ENCODE measurements at regions not wholly inside any gene's neighbourhood (a gene's known extent, or its start where the extent isn't known, plus 50 kb on each side); places are given as distances from the start of the nearest gene placed in this dataset.

GRCh38 chr5:8280711-8281363 is 411.9 kb downstream of the MTRR start:
- DNase-seq (ENCODE audit: low read depth, low spot score): no peak
- TF ChIP-seq CTCF (IDR thresholded peaks at IDR 0.05; ENCODE audit: low read depth, low read length): no peak
- Histone ChIP-seq H3K27ac (ENCODE audit: low read depth, low read length) (no peak overlapping the region), H3K9me3 (ENCODE audit: control insufficient read depth, insufficient read depth, low read length) (no peaks in the 10 kb centered on the region), H3K4me3 (ENCODE audit: low read depth, low read length) (no peak overlapping the region), H3K27me3 (ENCODE audit: control insufficient read depth, insufficient read depth, low read length) (no peaks in the 10 kb centered on the region)
- ChIA-PET POLR2A (no interaction called here), CTCF (no interaction called here)

- ChIA-PET POLR2A (no interaction called here), CTCF (no interaction called here)
- Histone ChIP-seq H3K27ac (ENCODE audit: low read depth, low read length) (no peak overlapping the region), H3K27me3 (ENCODE audit: control insufficient read depth, insufficient read depth, low read length) (no peaks in the 10 kb centered on the region), H3K9me3 (ENCODE audit: control insufficient read depth, insufficient read depth, low read length) (no peaks in the 10 kb centered on the region), H3K4me3 (ENCODE audit: low read depth, low read length) (no peak overlapping the region)
- no peak for DNase-seq (ENCODE audit: low read depth, low spot score)
- TF ChIP-seq CTCF (IDR thresholded peaks at IDR 0.05; ENCODE audit: low read depth, low read length): no peak
Observed at GRCh38 chr5:8288334-8288733, 419.4 kb downstream of the MTRR start.

- ChIA-PET POLR2A (no interaction called here), CTCF (interaction anchor here (0.6 kb wide), 1 partner anchor 10 kb away, joined by 3 read pairs; no protein-coding TSS in a partner anchor)
- Histone ChIP-seq H3K4me3 (ENCODE audit: low read depth, low read length) (no peak overlapping the region), H3K27me3 (ENCODE audit: control insufficient read depth, insufficient read depth, low read length) (no peaks in the 10 kb centered on the region), H3K27ac (ENCODE audit: low read depth, low read length) (no peak overlapping the region), H3K9me3 (ENCODE audit: control insufficient read depth, insufficient read depth, low read length) (no peaks in the 10 kb centered on the region)
- TF ChIP-seq CTCF (IDR thresholded peaks at IDR 0.05; ENCODE audit: low read depth, low read length): no peak
- no peak for DNase-seq (ENCODE audit: low read depth, low spot score)
Observed at GRCh38 chr5:8288897-8289516, 420.1 kb downstream of the MTRR start.

GRCh38 chr5:8289779-8290178 is 420.8 kb downstream of the MTRR start:
- Histone ChIP-seq H3K27me3 (ENCODE audit: control insufficient read depth, insufficient read depth, low read length) (no peaks in the 10 kb centered on the region), H3K4me3 (ENCODE audit: low read depth, low read length) (no peak overlapping the region), H3K27ac (ENCODE audit: low read depth, low read length) (no peak overlapping the region), H3K9me3 (ENCODE audit: control insufficient read depth, insufficient read depth, low read length) (no peaks in the 10 kb centered on the region)
- no peak for DNase-seq (ENCODE audit: low read depth, low spot score)
- ChIA-PET POLR2A (no interaction called here), CTCF (no interaction called here)
- TF ChIP-seq CTCF (IDR thresholded peaks at IDR 0.05; ENCODE audit: low read depth, low read length): no peak

- DNase-seq (ENCODE audit: low read depth, low spot score): no peak
Observed at GRCh38 chr5:8290721-8291120, 421.8 kb downstream of the MTRR start.

More at GRCh38 chr5:8290721-8291120, 421.8 kb downstream of the MTRR start:
- no peak overlapping the region for H3K4me3 ChIP-seq (ENCODE audit: low read depth, low read length)
- H3K27ac ChIP-seq (ENCODE audit: low read depth, low read length): no peak overlapping the region
- CTCF ChIA-PET: no interaction called here
- POLR2A ChIA-PET: no interaction called here
- H3K9me3 ChIP-seq (ENCODE audit: control insufficient read depth, insufficient read depth, low read length): no peaks in the 10 kb centered on the region
- no peaks in the 10 kb centered on the region for H3K27me3 ChIP-seq (ENCODE audit: control insufficient read depth, insufficient read depth, low read length)
- no peak for TF ChIP-seq CTCF (IDR thresholded peaks at IDR 0.05; ENCODE audit: low read depth, low read length)

All from AG04450 (cell line).